Transverse colon (tissue), 4 donors: ENCODE measurements at regions not wholly inside any gene's neighbourhood (a gene's known extent, or its start where the extent isn't known, plus 50 kb on each side); places are given as distances from the start of the nearest gene placed in this dataset.

Experiments used
- DNase-seq: peaks from one replicate; pipeline ENCODE4 v3.0.0-alpha.2; 2019
- H3K27ac ChIP-seq, 4 donors: fragments of 200-600 bp; sonication (generic); 2 replicates each; pipeline ENCODE4 v1.5.1; 2016 to 2018; ENCODE audit warnings: inconsistent platforms in 4 of 4
- H3K27me3 ChIP-seq: fragments of 200-600 bp; sonication (generic); 2 replicates; pipeline ENCODE4 v1.5.1; 2017; ENCODE audit warnings: inconsistent platforms
- H3K36me3 ChIP-seq, 4 donors: fragments of 200-600 bp; sonication (generic); 2 replicates each; pipeline ENCODE4 v1.5.1; 2017 to 2019; ENCODE audit warnings: inconsistent platforms in 4 of 4
- H3K4me1 ChIP-seq, 4 donors: fragments of 200-600 bp; sonication (generic); 2 replicates each; pipeline ENCODE4 v1.5.1; 2017 to 2020; ENCODE audit warnings: inconsistent platforms in 4 of 4
- H3K4me3 ChIP-seq, 4 donors: fragments of 200-600 bp; sonication (generic); 1 replicate in 1 of 4; 2 replicates in 3 of 4; pipeline versions ENCODE4 v1.5.1 to v1.6.1; 2017 to 2019; ENCODE audit warnings: inconsistent platforms in 4 of 4
- H3K9me3 ChIP-seq, 2 donors: fragments of 200-600 bp; sonication (generic); 2 replicates each; pipeline ENCODE4 v1.5.1; 2017 to 2019; ENCODE audit warnings: inconsistent platforms in 2 of 2
- CTCF ChIP-seq, 5 experiments: fragments of 200-600 bp in 3 of 5; fragments of 450-650 bp in 2 of 5; sonication (generic) in 3 of 5; IDR thresholded peaks; 1 replicate in 2 of 5; 2 replicates in 3 of 5; pipeline ENCODE4 v1.5.1; 2016 to 2017; ENCODE audit warnings: antibody characterized with exemption in 5 of 5, inconsistent platforms in 3 of 5, mild to moderate bottlenecking in 2 of 5, moderate library complexity in 1 of 5
- EP300 ChIP-seq: sonication (generic); formaldehyde crosslinking; IDR thresholded peaks from one replicate; pipeline ENCODE4 v1.6.1; 2017; ENCODE audit warnings: antibody characterized with exemption, low read depth
- POLR2A ChIP-seq: fragments of 450-650 bp; IDR thresholded peaks from one replicate; pipeline ENCODE4 v1.6.1; 2016; ENCODE audit warnings: antibody characterized with exemption, mild to moderate bottlenecking, moderate library complexity
- POLR2AphosphoS5 ChIP-seq, 3 donors: sonication (generic); formaldehyde crosslinking; IDR thresholded peaks; one replicate each; pipeline ENCODE4 v1.6.1; 2016; ENCODE audit warnings: antibody characterized with exemption in 3 of 3
- WGBS, 2 donors: methylation state at CpG; one replicate each; pipeline ENCODE4 v1.1.5; 2018; ENCODE audit warnings: low coverage in 1 of 2; 5-methylcytosine and 5-hydroxymethylcytosine counted together
- in situ Hi-C, 4 donors: fragments of 200-750 bp; cut with MboI; loops; one replicate each; pipeline versions ENCODE4 v1.15.0 to v1.15.1; 2017; ENCODE audit warnings: low sequenced_read_pairs in 3 of 4, low pct_ligation_motif_present in 1 of 4, low pct_unique_long_range_greater_than_20kb in 1 of 4
- intact Hi-C: fragments of 100-400 bp; cut with DNase I; formaldehyde crosslinking; loops from one replicate; pipeline ENCODE4 v1.15.1; 2023; ENCODE audit warnings: low total_unique reads

GRCh38 chr6:169867751-169868191, 116.3 kb downstream of the ERMARD start:
- DNase-seq, result no peak
- Histone ChIP-seq H3K27me3 (no peaks in the 10 kb centered on the region), H3K36me3 (no peaks in the 10 kb centered on the region), H3K9me3 (no peaks in the 10 kb centered on the region), H3K4me1 (no peaks in the 10 kb centered on the region), H3K27ac (no peak overlapping the region), H3K4me3 (no peak overlapping the region)
- intact Hi-C loops (no loop called here), in situ Hi-C loops (no loop called here)
- 92 to 96% methylated on average over 10 to 12 of the region's 12 CpGs for WGBS, 2 donors
- TF ChIP-seq POLR2AphosphoS5 (IDR thresholded peaks at IDR 0.05), result no peak

- Histone ChIP-seq H3K27ac (no peak overlapping the region), H3K9me3 (no peaks in the 10 kb centered on the region), H3K4me1 (peaks cover 0 to 5% (median 0%) of the 10 kb centered on the region in 4 donors), H3K36me3 (no peaks in the 10 kb centered on the region), H3K4me3 (no peak overlapping the region), H3K27me3 (no peaks in the 10 kb centered on the region)
- WGBS, 2 donors, result 53 to 87% methylated on average over 3 to 18 of the region's 18 CpGs
- TF ChIP-seq CTCF (IDR thresholded peaks at IDR 0.05), result no peak
- TF ChIP-seq POLR2A, result no peak
- no peak for DNase-seq
- intact Hi-C loops, result no loop called here
- in situ Hi-C loops, result no loop called here
Measured at GRCh38 chr6:169866668-169867521, 115.5 kb downstream of the ERMARD start.

- in situ Hi-C loops, result no loop called here
- no peak overlapping the region for H3K4me3 ChIP-seq
- H3K4me1 ChIP-seq, result peaks cover 0 to 5% (median 0%) of the 10 kb centered on the region in 4 donors
- DNase-seq, result no peak
- no peaks in the 10 kb centered on the region for H3K9me3 ChIP-seq
- TF ChIP-seq POLR2A, result no peak
- no peak for TF ChIP-seq POLR2AphosphoS5 (IDR thresholded peaks at IDR 0.05)
- no peak for TF ChIP-seq EP300
- no peak for TF ChIP-seq CTCF (IDR thresholded peaks at IDR 0.05)
- H3K27me3 ChIP-seq, result no peaks in the 10 kb centered on the region
- no peaks in the 10 kb centered on the region for H3K36me3 ChIP-seq
- no peak overlapping the region for H3K27ac ChIP-seq
- 83 to 85% methylated on average over 4 to 10 of the region's 10 CpGs for WGBS, 2 donors
- intact Hi-C loops, result no loop called here
Measured at GRCh38 chr6:169866140-169866534, 114.7 kb downstream of the ERMARD start.

GRCh38 chr6:169865346-169866139, 114.1 kb downstream of the ERMARD start:
- no peak for DNase-seq
- 80 to 81% methylated on average over 1 to 10 of the region's 13 CpGs for WGBS, 2 donors
- H3K4me1 ChIP-seq, result peaks cover 0 to 5% (median 0%) of the 10 kb centered on the region in 4 donors
- in situ Hi-C loops (no loop called here), intact Hi-C loops (no loop called here)
- TF ChIP-seq POLR2A (no peak), CTCF (IDR thresholded peaks at IDR 0.05) (no peak), POLR2AphosphoS5 (IDR thresholded peaks at IDR 0.05) (no peak)
- H3K36me3 ChIP-seq, result no peaks in the 10 kb centered on the region
- H3K4me3 ChIP-seq, result no peak overlapping the region
- no peaks in the 10 kb centered on the region for H3K9me3 ChIP-seq
- H3K27me3 ChIP-seq, result no peaks in the 10 kb centered on the region
- H3K27ac ChIP-seq, result no peak overlapping the region
